HG03342 (cell line): ENCODE measurements at regions not wholly inside any gene's neighbourhood (a gene's known extent, or its start where the extent isn't known, plus 50 kb on each side); places are given as distances from the start of the nearest gene placed in this dataset.
A peak's percentile ranks its signal among the peaks of the same experiment; 100 is the strongest.

Source experiments
- ATAC-seq: cut with Tn5 transposase; IDR thresholded peaks from one replicate; pipeline ENCODE4 v1.9.1; 2021; ENCODE audit warnings: mild to moderate bottlenecking, moderate library complexity; ENCODE audit not compliant: unreplicated experiment

- no peak for ATAC-seq
Observed at GRCh38 chr6:145169726-145170224, 565.5 kb downstream of the EPM2A start.

- ATAC-seq = no peak
Observed at GRCh38 chr6:145175470-145175869, 559.9 kb downstream of the EPM2A start.

- ATAC-seq = no peak
Observed at GRCh38 chr6:145178391-145178790, 556.9 kb downstream of the EPM2A start.

- ATAC-seq = no peak
Observed at GRCh38 chr6:145187491-145188206, 547.7 kb downstream of the EPM2A start.

- no peak for ATAC-seq
Observed at GRCh38 chr6:145189836-145190235, 545.5 kb downstream of the EPM2A start.

- no peak for ATAC-seq
Observed at GRCh38 chr6:145194389-145194788, 540.9 kb downstream of the EPM2A start.

GRCh38 chr6:145199961-145200360 lies 535.4 kb downstream of the EPM2A start:
- ATAC-seq = no peak

- no peak for ATAC-seq
Observed at GRCh38 chr6:145204301-145204700, 531.0 kb downstream of the EPM2A start.

- no peak for ATAC-seq
Observed at GRCh38 chr6:145206247-145206907, 528.9 kb downstream of the EPM2A start.

GRCh38 chr6:145208474-145208873 lies 526.8 kb downstream of the EPM2A start:
- ATAC-seq = no peak

GRCh38 chr6:145209272-145209671 lies 526.0 kb downstream of the EPM2A start:
- ATAC-seq = no peak

- peak; percentile 41 for ATAC-seq
Observed at GRCh38 chr6:145212813-145213212, 522.5 kb downstream of the EPM2A start.

GRCh38 chr6:145213614-145214013 lies 521.7 kb downstream of the EPM2A start:
- ATAC-seq = peak; percentile 76

GRCh38 chr6:145214570-145214969 lies 520.8 kb downstream of the EPM2A start:
- ATAC-seq = no peak

GRCh38 chr6:145224450-145224849 lies 510.9 kb downstream of the EPM2A start:
- no peak for ATAC-seq

GRCh38 chr6:145225500-145225899 lies 509.8 kb downstream of the EPM2A start:
- ATAC-seq = no peak

GRCh38 chr6:145227593-145227992 lies 507.7 kb downstream of the EPM2A start:
- no peak for ATAC-seq

GRCh38 chr6:145228962-145229582 lies 506.2 kb downstream of the EPM2A start:
- ATAC-seq = no peak

- ATAC-seq = no peak
Observed at GRCh38 chr6:145233955-145234354, 501.4 kb downstream of the EPM2A start.

GRCh38 chr6:145235207-145235606 lies 500.1 kb downstream of the EPM2A start:
- no peak for ATAC-seq

- no peak for ATAC-seq
Observed at GRCh38 chr6:145238787-145239186, 496.5 kb downstream of the EPM2A start.

GRCh38 chr6:145241039-145241438 lies 494.3 kb downstream of the EPM2A start:
- ATAC-seq = no peak
